GM19324 (cell line): ENCODE measurements at regions not wholly inside any gene's neighbourhood (a gene's known extent, or its start where the extent isn't known, plus 50 kb on each side); places are given as distances from the start of the nearest gene placed in this dataset.
"Not testable (repeated sequence)": the region's sequence is repeated elsewhere in the genome, so short reads cannot be mapped to it uniquely, and the experiment has no call there.

Experiments used
- ATAC-seq: cut with Tn5 transposase; IDR thresholded peaks from one replicate; pipeline ENCODE4 v1.9.1; 2021; ENCODE audit warnings: mild to moderate bottlenecking, moderate library complexity; ENCODE audit not compliant: unreplicated experiment, low FRiP score

DNA sequence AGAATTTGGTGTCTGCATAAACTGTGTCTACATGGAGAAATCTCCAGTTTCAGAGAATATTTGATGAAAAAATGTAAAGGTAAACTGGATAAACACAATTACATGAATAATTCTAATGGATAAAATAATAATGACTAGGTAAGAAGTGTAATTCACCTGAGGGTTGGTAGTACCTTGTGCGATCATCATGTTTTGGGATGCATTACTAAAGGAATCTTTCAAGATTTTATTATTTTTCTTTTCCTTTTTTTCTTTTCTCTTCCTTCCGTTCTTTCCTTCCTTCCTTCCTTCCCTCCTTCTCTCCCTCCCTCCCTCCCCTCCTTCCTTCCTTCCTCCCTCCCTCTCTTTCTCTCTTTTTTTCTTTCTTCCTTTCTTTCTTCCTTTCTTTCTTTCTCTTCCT lies 818.7 kb downstream of the LTN1 start:
- no peak for ATAC-seq

DNA sequence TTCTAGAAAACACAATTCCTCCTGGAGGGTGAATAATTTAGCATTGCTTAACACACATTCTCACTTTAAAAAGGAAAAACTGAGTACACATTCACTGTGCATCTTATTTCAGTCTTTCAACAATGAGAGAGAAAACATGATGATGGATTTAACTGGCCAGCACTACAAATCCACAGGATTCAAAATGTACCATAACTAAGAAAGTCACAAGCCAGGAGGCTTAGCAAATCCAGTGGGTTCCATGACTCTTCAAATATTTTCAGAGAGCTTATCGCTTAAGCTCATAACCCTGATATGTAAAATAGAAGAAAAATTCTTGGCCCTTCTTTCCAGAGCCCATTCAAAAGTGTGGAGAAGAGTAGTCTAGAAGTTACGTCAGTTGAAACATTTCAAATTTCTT lies 820.3 kb downstream of the LTN1 start:
- ATAC-seq: no peak

DNA sequence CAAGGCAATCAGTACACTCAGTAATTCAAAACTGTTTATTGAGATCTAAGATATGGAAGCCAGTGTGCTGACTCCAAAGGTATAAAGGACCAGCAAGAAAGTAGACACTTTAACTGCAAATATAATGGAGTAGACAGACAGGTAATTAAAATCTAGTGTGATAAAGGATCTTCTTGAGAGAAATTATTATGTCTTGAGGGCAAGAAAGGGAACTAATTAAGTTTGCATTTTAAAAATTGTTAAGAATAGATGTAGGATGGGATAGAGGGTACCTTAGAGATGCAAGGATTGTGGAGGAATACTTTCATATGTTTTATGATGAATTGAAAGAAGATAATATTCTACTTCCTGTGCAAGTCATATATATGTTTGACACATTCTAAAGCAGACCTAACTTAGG lies 825.3 kb downstream of the LTN1 start:
- ATAC-seq: no peak

DNA sequence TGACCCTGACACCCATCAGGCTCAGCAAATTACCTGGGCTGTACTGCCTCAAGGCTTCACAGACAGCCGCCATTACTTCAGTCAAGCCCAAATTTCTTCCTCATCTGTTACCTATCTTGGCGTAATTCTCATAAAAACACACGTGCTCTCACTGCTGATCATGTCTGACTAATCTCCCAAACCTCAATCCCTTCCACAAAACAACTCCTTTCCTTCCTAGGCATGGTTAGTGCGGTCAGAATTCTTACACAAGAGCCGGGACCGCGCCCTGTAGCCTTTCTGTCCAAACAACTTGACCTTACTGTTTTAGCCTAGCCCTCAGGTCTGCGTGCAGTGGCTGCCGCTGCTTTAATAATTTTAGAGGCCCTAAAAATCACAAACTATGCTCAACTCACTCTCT lies 828.2 kb downstream of the LTN1 start:
- not testable (repeated sequence) for ATAC-seq

DNA sequence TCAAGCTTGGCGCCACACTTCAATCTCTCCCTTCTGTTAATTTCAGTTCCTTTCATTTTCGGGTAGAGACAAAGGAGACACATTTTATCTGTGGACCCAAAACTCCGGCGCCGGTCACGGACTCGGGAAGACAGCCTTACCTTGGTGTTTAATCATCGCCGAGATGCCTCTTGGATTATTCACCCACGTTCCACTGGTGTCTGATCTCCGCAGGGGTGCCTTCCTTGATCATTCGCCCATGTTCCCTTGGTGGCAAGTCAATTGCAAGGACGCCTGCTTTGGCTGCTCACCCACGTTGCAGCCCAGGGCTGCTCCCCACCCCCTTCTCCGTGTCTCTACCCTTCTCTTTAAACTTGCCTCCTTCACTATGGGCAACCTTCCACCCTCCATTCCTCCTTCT lies 830.6 kb downstream of the LTN1 start:
- ATAC-seq: not testable (repeated sequence)

DNA sequence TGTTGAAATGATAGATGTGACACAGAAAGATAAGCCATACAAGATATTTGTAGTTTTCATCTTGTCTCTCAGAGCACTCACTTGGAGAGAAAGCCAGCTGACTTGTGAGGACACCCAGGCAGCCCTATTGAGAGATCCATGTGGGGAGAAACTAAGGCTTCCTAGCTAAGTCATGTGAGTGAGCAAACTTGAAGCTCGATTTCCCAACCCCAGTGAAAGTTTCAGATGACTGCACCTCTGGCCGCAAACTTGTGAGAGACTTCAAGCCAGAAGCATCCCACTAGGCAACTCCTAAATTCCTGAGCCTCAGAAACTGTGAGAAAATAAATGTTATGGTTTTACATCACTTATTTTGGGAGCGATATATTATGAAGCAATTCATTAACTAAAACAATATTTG lies 832.3 kb downstream of the LTN1 start:
- no peak for ATAC-seq

DNA sequence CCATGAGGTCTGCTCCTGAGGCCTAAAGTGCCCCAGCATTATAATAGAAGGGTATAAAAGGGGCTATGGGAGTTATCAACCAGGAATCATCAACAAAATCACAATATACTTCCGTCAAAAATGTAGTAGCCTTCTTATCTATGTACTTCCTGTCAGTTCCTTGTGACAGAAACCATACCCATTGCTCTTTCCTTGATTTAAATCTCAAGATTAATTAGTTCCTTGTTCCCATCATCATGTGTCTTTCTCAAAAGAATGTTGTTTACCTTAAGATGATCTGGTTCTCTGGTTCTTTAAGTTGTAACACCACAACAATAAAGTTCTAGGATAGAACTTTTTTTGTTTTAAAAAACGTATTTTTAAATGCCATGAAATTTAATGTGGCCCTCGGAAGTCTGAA lies 833.3 kb downstream of the LTN1 start:
- ATAC-seq: no peak

DNA sequence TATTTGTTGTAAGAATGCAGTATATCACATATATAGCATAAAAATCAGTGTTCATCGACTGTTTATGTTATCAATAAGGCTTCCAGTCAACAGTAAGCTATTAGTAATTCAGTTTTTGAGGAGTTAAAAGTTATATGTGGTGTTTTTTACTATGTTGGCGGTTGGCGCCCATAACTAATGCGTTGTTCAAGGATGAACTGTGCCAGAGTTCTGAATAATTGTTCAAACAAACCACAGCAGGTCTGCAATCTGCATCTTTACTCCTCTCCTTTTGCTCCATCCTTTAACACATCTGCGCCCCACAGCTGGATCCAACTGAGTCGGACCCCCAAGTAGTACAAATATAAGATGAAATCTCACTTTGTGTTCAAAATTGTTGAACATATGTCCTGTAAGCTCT lies 836.1 kb downstream of the LTN1 start:
- no peak for ATAC-seq

DNA sequence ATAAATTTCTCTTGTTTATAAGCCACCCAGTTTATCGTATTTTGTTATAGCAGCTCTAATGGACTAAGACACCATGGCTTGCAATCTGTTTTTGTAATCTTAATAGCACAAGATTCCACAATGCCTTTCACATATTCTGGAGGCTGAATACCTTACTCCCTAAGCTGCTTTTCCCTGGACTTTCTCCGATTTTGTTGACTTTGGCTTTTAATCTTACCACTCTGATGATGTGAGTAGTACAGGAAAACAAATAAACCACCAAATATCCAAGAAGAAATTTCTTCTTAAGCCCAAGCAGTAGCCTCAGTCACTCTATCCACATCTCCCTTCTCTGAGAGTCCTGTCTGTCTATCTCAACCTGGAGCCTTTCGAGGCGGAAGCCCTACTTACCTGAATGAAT lies 838.6 kb downstream of the LTN1 start:
- no peak for ATAC-seq

DNA sequence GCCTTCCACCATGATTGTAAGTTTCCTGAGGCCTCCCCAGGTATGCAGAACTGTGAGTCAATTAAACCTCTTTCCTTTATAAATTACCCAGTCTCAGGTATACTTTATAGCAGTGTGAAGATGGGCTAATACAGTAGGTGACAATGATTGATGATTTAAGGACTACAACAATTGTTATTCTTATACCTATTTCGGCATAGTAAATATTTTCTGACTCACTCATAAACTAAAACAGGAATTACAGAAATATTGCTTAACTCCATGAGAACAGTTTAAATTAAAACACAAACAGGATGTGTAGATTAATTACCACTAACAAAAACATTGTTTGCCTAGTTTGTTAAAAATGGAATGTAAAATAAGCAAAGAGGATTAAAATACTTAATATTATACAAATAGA lies 839.9 kb downstream of the LTN1 start:
- ATAC-seq: no peak

DNA sequence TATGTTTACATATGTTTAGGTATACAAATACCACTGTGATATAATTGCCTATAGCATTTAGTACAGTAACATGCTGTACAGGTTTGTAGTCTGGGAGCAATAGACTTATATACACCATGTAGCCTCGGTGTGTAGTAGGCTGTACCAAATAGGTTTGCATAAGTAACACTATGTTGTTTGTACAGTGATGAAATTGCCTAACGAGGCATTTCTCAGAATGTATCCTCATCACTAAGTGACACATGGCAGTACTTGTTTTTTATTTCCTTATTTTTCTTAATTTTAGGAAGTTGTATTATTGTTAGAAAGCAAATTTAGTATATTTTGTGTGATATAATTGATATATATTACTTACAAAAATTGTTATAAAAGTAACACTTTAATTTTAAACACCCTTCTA lies 840.9 kb downstream of the LTN1 start:
- ATAC-seq: no peak

DNA sequence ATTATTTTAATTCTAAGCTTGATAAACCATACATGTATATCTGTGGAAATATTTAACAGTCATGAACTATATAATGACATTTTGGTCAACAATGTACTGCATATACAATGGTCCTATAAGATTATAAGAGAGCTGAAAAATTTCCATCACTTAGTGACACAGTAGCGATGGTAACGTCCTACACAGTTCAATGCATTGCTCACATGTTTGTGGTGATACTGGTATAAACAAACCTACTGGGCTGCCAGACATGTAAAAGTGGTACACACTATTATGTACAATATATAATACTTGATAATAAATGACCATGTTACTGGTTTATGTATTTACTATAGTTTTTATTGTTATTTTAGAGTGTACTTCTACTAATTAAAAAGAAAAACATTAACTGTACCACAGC lies 841.9 kb downstream of the LTN1 start:
- ATAC-seq: no peak

DNA sequence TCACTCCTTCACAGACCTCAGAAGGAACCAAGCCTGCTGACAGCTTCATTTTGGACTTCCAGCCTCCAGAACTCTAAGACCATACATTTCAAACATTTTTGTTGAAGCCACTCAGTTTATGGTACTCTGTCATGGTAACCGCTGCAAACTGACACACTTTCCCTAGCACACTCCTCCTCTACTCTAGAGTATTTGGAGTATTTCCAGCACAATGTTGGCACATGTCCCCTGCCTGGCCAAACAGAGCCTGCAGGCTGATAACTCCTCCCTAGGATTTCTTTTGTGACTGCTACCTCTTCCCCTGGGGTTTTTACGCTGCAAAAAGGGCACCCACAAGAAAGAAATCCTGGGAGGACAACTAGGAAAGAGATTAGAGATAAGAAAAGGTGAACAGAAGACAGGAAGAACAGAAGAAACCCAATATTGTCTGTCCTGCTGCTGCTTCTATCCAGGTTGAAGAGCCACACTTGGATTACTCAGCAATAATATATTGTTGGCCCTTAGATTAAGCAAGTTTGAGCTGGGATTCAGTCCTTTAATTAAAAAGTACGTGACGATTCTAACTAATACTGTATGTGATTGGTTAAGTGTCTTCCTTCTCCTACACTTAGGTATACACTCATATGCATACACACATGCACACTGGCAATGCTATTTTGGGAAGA lies 844.1 kb downstream of the LTN1 start:
- ATAC-seq: no peak

DNA sequence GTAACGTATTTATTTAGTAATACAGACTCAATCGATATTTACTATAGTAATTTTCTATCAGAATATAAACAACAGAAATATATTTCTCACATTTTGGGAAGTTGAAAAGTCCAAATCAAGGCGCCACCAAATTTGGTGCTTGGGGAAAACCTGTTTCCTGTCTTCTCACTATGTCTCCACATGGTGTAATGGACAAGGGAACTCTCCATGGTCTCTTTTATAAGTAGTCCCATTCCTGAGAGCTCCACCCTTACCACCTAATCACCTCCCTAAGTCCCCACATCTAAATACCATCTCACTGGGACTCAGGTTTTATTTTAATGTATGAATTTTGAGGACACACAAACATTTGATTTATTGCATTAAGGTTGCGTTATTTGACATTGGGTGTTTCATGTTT lies 848.0 kb downstream of the LTN1 start:
- ATAC-seq: no peak

DNA sequence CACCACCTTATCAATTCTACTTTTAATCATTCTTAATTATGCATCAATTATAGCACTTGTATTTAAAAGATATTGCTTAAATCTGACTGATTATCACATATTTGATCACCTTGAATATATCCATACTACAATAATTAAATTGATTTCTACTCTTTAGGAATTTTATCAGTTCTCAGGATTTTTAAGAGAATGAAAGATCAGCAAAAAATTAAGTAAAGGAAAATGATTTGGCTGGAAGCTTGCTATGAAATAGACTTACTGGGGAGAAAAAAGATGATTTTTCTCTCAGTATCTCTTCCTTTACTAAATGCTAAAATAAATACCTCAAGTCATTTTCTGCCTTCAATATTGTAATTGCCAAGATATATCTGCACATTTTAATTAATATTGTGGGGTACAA lies 848.6 kb downstream of the LTN1 start:
- no peak for ATAC-seq

DNA sequence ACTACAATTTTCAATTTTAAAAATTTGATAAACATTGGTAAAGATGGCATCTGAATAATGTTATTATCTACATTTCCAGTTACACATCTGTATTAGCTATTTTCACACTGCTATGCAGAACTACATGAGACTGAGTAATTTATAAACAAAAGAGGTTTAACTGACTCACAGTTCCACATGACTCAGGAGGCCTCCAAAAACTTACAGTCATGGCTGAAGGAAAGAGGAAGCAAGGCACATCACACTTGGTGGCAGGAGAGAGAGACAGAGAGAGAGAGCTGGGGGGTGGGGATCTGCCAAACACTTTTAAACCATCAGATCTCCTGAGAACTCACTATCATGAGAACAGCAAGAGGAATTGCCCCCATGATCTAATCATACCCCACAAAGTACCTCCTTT lies 850.0 kb downstream of the LTN1 start:
- no peak for ATAC-seq

DNA sequence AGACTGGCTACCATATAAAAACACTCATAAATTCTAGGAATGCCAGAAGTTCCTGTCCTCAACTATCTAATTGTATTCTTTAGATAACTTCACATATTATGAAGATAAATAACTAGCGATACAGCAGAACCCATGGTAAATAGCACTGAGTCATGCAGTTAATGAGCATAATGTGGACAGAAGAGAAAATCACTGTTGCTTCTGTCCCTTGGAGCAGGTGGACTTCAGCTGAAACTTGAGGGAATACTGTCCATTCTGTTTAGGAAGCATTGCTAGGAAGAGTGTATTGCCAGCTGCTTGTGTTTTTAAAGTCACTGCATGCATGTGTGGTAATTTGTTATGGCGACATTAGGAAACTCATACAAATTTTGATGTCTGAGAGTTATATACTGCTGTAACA lies 854.4 kb downstream of the LTN1 start:
- no peak for ATAC-seq

DNA sequence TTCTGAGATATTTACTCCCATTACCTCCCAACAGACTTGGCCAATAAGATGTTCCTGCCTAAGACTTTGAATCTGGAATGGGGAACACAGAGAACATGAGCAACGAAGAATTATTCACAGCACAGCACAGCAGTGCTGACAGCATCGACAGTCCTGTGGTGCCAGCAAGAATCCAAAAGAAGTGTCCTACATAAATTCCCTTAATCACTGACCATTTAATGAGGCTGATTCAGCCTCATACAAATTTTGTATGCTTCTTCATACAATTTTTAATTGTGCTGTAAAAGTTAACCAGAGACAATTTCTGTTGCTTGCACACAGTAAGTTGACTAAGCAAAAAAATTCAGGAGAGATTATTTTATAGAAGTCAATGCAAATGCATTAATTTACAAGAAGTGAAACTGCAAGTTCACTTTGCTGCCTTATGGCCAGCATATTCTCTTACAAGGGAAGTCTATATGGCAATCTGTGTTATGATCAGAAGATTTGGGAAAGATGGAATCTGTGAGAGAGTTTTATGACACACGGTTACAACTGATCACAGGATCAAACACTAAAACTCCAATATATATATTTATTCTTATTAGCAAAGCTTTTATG lies 855.9 kb downstream of the LTN1 start:
- ATAC-seq: no peak

DNA sequence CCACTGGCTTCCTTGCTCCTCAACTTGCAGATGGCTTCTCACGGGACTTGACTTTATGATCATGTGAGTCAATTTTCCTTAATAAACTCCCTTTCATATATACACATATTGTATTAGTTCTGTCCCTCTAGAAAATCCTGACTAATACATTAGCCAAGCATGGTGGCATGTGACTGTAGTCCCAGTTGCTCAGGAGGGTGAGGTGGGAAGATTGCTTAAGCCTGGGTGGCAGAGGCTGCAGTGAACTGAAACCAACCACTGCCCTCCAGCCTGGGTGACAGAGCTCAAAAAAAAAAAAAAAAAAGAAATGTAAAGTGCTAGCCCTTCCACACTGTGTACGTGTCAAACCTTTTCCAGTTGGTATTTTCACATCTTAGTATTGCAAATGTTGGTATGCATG lies 857.0 kb downstream of the LTN1 start:
- no peak for ATAC-seq

DNA sequence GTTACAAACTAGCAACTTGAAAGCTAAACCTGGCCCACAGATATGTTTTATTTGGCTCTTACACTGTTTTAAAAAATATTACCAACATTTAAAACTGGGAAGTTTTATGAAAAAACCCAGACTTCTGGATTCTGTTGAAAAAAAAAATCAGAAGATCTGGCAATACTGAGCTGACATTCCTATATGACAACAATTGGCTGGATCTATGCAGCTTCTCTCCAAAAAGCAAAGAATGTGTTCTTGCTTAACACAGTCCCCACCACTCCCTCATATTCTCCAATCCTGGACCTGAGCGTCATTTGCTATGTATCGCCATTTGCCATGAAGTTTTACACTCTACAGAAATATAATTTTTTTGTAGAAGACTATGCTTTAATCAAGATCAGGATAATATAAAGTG lies 859.6 kb downstream of the LTN1 start:
- no peak for ATAC-seq

DNA sequence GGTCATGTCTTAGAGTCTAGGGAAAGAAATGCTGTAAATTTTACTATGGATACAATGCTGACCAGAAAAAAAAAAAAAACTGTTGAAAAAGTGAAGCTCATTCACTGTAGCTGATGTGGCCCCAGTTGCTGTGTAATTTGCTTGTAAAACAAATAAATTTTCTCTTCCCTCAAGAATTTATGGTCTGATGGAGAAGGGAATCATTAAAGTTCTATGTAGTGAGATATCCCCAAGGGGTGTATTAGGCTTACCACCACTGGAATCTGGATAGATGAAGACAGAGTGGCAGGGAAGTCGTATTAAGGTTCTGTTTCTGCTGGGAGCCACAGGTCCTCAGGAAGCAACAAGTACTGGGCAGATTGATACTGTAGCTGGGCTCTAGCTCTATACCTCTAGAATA lies 860.0 kb downstream of the LTN1 start:
- ATAC-seq: no peak

DNA sequence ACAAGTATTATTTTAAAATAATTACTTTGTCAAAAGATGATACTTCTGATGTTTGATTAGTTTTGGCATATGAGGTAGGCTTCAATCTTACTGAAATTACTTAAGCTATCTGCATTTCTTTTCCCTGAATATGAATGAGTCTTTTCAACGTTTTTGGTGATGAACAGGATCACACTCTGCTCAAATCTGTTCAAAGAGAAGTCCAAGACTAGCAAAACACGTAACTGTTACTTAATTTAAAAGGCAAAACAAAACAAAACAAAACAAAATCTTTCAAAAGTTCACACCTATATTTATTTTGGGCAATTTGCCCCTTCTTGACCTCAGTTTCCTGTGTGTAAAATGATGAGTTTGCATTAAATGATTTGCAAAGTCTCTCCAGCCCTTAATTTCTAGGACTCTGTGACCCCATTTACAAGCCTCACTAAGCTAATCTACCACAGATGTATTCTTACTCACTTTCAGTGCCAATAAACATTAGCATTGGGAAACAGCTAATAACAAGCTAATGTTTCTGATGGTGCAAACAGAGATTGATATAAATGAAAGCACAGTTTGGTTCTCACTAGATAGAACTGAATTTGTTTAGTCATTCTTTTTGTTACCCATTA lies 865.4 kb downstream of the LTN1 start:
- ATAC-seq: no peak
